Thyroid gland (tissue), 4 donors: ENCODE measurements at regions not wholly inside any gene's neighbourhood (a gene's known extent, or its start where the extent isn't known, plus 50 kb on each side); places are given as distances from the start of the nearest gene placed in this dataset.

Experiments
- POLR2A ChIP-seq, 2 donors: fragments of 450-650 bp; IDR thresholded peaks; one replicate each; pipeline ENCODE4 v1.6.1; 2017; ENCODE audit warnings: antibody characterized with exemption in 2 of 2, mild to moderate bottlenecking in 2 of 2, moderate library complexity in 1 of 2
- TF ChIP-seq, protein P1 (sequence below), 6 experiments: fragments of 200-600 bp in 3 of 6; fragments of 450-650 bp in 3 of 6; sonication (generic) in 3 of 6; IDR thresholded peaks; one replicate each; pipeline ENCODE4 v1.5.1; 2016 to 2019; ENCODE audit warnings: antibody characterized with exemption in 6 of 6, mild to moderate bottlenecking in 2 of 6, inconsistent platforms in 1 of 6, moderate library complexity in 1 of 6

DNA sequence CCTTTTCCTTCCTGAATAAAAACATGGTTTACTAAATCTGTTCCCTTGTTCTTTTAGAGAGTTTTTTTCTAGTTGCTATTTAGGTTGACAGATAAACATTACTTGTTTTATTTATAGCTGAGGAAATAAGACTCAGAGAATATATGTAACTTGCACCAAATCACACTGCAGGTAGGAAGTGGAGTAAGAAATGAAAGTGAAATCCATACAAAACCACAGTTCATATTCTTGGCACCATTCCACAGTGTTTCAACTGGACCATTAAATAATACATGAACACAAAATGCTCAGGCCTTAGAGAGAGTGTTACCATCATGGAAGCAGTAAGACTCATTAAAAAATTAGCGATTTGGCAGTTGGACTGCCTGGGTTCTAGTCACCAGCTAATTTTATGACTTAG is 326.9 kb upstream of the SLIT2 start:
- TF ChIP-seq, protein P1, sequence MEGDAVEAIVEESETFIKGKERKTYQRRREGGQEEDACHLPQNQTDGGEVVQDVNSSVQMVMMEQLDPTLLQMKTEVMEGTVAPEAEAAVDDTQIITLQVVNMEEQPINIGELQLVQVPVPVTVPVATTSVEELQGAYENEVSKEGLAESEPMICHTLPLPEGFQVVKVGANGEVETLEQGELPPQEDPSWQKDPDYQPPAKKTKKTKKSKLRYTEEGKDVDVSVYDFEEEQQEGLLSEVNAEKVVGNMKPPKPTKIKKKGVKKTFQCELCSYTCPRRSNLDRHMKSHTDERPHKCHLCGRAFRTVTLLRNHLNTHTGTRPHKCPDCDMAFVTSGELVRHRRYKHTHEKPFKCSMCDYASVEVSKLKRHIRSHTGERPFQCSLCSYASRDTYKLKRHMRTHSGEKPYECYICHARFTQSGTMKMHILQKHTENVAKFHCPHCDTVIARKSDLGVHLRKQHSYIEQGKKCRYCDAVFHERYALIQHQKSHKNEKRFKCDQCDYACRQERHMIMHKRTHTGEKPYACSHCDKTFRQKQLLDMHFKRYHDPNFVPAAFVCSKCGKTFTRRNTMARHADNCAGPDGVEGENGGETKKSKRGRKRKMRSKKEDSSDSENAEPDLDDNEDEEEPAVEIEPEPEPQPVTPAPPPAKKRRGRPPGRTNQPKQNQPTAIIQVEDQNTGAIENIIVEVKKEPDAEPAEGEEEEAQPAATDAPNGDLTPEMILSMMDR (IDR thresholded peaks at IDR 0.05) = no peak
- TF ChIP-seq POLR2A (IDR thresholded peaks at IDR 0.05) = no peak
